ENCODE measurements at regions not wholly inside any gene's neighbourhood (a gene's known extent, or its start where the extent isn't known, plus 50 kb on each side); places are given as distances from the start of the nearest gene placed in this dataset.

- Histone ChIP-seq H3K36me3 (ENCODE audit: control insufficient read depth in 4 of 4, insufficient read depth in 3 of 4, low read depth in 1 of 4, low read length in 3 of 4) (no peaks in the 10 kb centered on the region), H3K27me3 (ENCODE audit: control insufficient read depth in 4 of 4, insufficient read depth in 4 of 4, low read length in 3 of 4) (no peaks in the 10 kb centered on the region), H3K9ac (ENCODE audit: low read depth in 1 of 2, low read length in 2 of 2) (no peak overlapping the region), H3K4me1 (ENCODE audit: control insufficient read depth in 4 of 4, insufficient read depth in 4 of 4, low read length in 3 of 4) (no peaks in the 10 kb centered on the region), H3K9me3 (ENCODE audit: control insufficient read depth in 4 of 4, low read length in 3 of 4) (peaks cover 0 to 1% (median 0%) of the 10 kb centered on the region in 4 donors), H3K4me3 (ENCODE audit: low read depth in 1 of 3, low read length in 3 of 3) (no peak overlapping the region), H3K27ac (ENCODE audit: low read depth in 1 of 2, low read length in 2 of 2) (no peak overlapping the region)
- no peak for DNase-seq (ENCODE audit: low spot score)
- TF ChIP-seq, protein P1, sequence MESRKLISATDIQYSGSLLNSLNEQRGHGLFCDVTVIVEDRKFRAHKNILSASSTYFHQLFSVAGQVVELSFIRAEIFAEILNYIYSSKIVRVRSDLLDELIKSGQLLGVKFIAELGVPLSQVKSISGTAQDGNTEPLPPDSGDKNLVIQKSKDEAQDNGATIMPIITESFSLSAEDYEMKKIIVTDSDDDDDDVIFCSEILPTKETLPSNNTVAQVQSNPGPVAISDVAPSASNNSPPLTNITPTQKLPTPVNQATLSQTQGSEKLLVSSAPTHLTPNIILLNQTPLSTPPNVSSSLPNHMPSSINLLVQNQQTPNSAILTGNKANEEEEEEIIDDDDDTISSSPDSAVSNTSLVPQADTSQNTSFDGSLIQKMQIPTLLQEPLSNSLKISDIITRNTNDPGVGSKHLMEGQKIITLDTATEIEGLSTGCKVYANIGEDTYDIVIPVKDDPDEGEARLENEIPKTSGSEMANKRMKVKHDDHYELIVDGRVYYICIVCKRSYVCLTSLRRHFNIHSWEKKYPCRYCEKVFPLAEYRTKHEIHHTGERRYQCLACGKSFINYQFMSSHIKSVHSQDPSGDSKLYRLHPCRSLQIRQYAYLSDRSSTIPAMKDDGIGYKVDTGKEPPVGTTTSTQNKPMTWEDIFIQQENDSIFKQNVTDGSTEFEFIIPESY (IDR thresholded peaks at IDR 0.05): no peak
- TF ChIP-seq SP1 (IDR thresholded peaks at IDR 0.05) (no peak), HNF4A (conservative IDR thresholded peaks at IDR 0.05) (no peak), RXRA (IDR thresholded peaks at IDR 0.05) (no peak), TAF1 (conservative IDR thresholded peaks at IDR 0.05) (no peak), YY1 (IDR thresholded peaks at IDR 0.05) (no peak), EGR1 (IDR thresholded peaks at IDR 0.05; ENCODE audit: low read depth in 2 of 2) (no peak)
- TF ChIP-seq, protein P2, sequence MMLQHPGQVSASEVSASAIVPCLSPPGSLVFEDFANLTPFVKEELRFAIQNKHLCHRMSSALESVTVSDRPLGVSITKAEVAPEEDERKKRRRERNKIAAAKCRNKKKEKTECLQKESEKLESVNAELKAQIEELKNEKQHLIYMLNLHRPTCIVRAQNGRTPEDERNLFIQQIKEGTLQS (IDR thresholded peaks at IDR 0.05): no peak
- TF ChIP-seq, protein P3, sequence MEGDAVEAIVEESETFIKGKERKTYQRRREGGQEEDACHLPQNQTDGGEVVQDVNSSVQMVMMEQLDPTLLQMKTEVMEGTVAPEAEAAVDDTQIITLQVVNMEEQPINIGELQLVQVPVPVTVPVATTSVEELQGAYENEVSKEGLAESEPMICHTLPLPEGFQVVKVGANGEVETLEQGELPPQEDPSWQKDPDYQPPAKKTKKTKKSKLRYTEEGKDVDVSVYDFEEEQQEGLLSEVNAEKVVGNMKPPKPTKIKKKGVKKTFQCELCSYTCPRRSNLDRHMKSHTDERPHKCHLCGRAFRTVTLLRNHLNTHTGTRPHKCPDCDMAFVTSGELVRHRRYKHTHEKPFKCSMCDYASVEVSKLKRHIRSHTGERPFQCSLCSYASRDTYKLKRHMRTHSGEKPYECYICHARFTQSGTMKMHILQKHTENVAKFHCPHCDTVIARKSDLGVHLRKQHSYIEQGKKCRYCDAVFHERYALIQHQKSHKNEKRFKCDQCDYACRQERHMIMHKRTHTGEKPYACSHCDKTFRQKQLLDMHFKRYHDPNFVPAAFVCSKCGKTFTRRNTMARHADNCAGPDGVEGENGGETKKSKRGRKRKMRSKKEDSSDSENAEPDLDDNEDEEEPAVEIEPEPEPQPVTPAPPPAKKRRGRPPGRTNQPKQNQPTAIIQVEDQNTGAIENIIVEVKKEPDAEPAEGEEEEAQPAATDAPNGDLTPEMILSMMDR (IDR thresholded peaks at IDR 0.05; ENCODE audit: low read depth, low read length, missing input control): no peak
- 73% methylated on average over 2 of the region's 2 CpGs for WGBS
Measured at GRCh38 chr4:11973270-11973669, 544.6 kb upstream of the HS3ST1 start.

DNA sequence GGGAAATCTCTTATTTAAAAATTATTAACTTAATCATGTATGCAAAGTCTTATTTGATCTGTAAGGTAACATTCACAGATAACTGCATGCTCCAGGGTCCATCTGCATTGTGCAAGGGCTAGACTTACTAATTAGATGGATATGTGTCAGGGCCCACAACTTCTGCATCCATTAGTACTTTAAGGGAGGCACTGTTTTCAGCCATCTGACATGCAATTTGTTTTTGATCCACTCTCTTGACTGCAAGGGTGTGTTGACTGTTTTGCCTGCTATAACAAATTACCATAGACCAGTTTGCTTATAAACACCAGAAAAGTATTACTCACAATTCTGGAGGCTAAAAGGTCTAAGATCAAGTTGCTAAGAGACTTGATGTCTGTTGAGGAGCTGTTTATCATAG lies 542.1 kb upstream of the HS3ST1 start:
- H3K27me3 ChIP-seq (ENCODE audit: control insufficient read depth in 4 of 4, insufficient read depth in 4 of 4, low read length in 3 of 4): no peaks in the 10 kb centered on the region
- H3K36me3 ChIP-seq (ENCODE audit: control insufficient read depth in 4 of 4, insufficient read depth in 3 of 4, low read depth in 1 of 4, low read length in 3 of 4): no peaks in the 10 kb centered on the region
- H3K9me3 ChIP-seq (ENCODE audit: control insufficient read depth in 4 of 4, low read length in 3 of 4): peaks cover 0 to 1% (median 0%) of the 10 kb centered on the region in 4 donors
- no peak for TF ChIP-seq TAF1 (conservative IDR thresholded peaks at IDR 0.05)
- TF ChIP-seq GABPA (IDR thresholded peaks at IDR 0.05 in 1 of 2, conservative IDR thresholded peaks at IDR 0.05 in 1 of 2): no peak
- no peak for TF ChIP-seq FOXA1 (IDR thresholded peaks at IDR 0.05)
- no peak for TF ChIP-seq SP1 (IDR thresholded peaks at IDR 0.05)
- no peak for TF ChIP-seq JUND (IDR thresholded peaks at IDR 0.05)
- no peak for TF ChIP-seq RAD21 (IDR thresholded peaks at IDR 0.05)
- TF ChIP-seq RXRA (IDR thresholded peaks at IDR 0.05): no peak
- TF ChIP-seq, protein P4, sequence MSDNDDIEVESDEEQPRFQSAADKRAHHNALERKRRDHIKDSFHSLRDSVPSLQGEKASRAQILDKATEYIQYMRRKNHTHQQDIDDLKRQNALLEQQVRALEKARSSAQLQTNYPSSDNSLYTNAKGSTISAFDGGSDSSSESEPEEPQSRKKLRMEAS (IDR thresholded peaks at IDR 0.05): no peak
- no peak overlapping the region for H3K9ac ChIP-seq (ENCODE audit: low read depth in 1 of 2, low read length in 2 of 2)
- no peaks in the 10 kb centered on the region for H3K4me1 ChIP-seq (ENCODE audit: control insufficient read depth in 4 of 4, insufficient read depth in 4 of 4, low read length in 3 of 4)
- no peak for DNase-seq (ENCODE audit: low spot score)
- H3K27ac ChIP-seq (ENCODE audit: low read depth in 1 of 2, low read length in 2 of 2): no peak overlapping the region
- no peak overlapping the region for H3K4me3 ChIP-seq (ENCODE audit: low read depth in 1 of 3, low read length in 3 of 3)

- Histone ChIP-seq H3K27me3 (ENCODE audit: control insufficient read depth in 4 of 4, insufficient read depth in 4 of 4, low read length in 3 of 4) (no peaks in the 10 kb centered on the region), H3K9ac (ENCODE audit: low read depth in 1 of 2, low read length in 2 of 2) (no peak overlapping the region), H3K27ac (ENCODE audit: low read depth in 1 of 2, low read length in 2 of 2) (no peak overlapping the region), H3K9me3 (ENCODE audit: control insufficient read depth in 4 of 4, low read length in 3 of 4) (no peaks in the 10 kb centered on the region), H3K4me3 (ENCODE audit: low read depth in 1 of 3, low read length in 3 of 3) (no peak overlapping the region), H3K4me1 (ENCODE audit: control insufficient read depth in 4 of 4, insufficient read depth in 4 of 4, low read length in 3 of 4) (no peaks in the 10 kb centered on the region), H3K36me3 (ENCODE audit: control insufficient read depth in 4 of 4, insufficient read depth in 3 of 4, low read depth in 1 of 4, low read length in 3 of 4) (no peaks in the 10 kb centered on the region)
- no peak for DNase-seq (ENCODE audit: low spot score)
- WGBS: 58% methylated on average over 4 of the region's 4 CpGs
- TF ChIP-seq, protein P4 (IDR thresholded peaks at IDR 0.05): no peak
- TF ChIP-seq HNF4G (IDR thresholded peaks at IDR 0.05) (no peak), JUND (IDR thresholded peaks at IDR 0.05) (no peak), RAD21 (IDR thresholded peaks at IDR 0.05) (no peak), RXRA (IDR thresholded peaks at IDR 0.05) (no peak), NR2F2 (IDR thresholded peaks at IDR 0.05) (no peak), GABPA (IDR thresholded peaks at IDR 0.05 in 1 of 2, conservative IDR thresholded peaks at IDR 0.05 in 1 of 2) (no peak), HNF4A (conservative IDR thresholded peaks at IDR 0.05) (no peak), TAF1 (conservative IDR thresholded peaks at IDR 0.05) (no peak), FOXA1 (IDR thresholded peaks at IDR 0.05) (no peak)
- TF ChIP-seq, protein P1 (IDR thresholded peaks at IDR 0.05): no peak
- TF ChIP-seq, protein P2 (IDR thresholded peaks at IDR 0.05): no peak
- TF ChIP-seq, protein P5, sequence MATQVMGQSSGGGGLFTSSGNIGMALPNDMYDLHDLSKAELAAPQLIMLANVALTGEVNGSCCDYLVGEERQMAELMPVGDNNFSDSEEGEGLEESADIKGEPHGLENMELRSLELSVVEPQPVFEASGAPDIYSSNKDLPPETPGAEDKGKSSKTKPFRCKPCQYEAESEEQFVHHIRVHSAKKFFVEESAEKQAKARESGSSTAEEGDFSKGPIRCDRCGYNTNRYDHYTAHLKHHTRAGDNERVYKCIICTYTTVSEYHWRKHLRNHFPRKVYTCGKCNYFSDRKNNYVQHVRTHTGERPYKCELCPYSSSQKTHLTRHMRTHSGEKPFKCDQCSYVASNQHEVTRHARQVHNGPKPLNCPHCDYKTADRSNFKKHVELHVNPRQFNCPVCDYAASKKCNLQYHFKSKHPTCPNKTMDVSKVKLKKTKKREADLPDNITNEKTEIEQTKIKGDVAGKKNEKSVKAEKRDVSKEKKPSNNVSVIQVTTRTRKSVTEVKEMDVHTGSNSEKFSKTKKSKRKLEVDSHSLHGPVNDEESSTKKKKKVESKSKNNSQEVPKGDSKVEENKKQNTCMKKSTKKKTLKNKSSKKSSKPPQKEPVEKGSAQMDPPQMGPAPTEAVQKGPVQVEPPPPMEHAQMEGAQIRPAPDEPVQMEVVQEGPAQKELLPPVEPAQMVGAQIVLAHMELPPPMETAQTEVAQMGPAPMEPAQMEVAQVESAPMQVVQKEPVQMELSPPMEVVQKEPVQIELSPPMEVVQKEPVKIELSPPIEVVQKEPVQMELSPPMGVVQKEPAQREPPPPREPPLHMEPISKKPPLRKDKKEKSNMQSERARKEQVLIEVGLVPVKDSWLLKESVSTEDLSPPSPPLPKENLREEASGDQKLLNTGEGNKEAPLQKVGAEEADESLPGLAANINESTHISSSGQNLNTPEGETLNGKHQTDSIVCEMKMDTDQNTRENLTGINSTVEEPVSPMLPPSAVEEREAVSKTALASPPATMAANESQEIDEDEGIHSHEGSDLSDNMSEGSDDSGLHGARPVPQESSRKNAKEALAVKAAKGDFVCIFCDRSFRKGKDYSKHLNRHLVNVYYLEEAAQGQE (IDR thresholded peaks at IDR 0.05): no peak
Measured at GRCh38 chr4:11966782-11967181, 538.1 kb upstream of the HS3ST1 start.
